D721Med (cell line): ENCODE measurements at regions not wholly inside any gene's neighbourhood (a gene's known extent, or its start where the extent isn't known, plus 50 kb on each side); places are given as distances from the start of the nearest gene placed in this dataset.

Source experiments
- DNase-seq: peaks from one replicate; pipeline ENCODE4 v3.0.0; 2011; ENCODE audit warnings: low spot score; ENCODE audit not compliant: insufficient read length
- FAIRE-seq: peaks from 2 replicates; lab custom pipeline; 2011; peaks lifted over from hg19 to GRCh38; lab: Jason Lieb, UNC
- TF ChIP-seq, protein P1 (sequence below): IDR thresholded peaks from 2 replicates; pipeline ENCODE4 v1.5.1; 2012; ENCODE audit warnings: mild to moderate bottlenecking, control low read depth; ENCODE audit not compliant: insufficient read depth; ENCODE audit errors: missing control alignments

DNA sequence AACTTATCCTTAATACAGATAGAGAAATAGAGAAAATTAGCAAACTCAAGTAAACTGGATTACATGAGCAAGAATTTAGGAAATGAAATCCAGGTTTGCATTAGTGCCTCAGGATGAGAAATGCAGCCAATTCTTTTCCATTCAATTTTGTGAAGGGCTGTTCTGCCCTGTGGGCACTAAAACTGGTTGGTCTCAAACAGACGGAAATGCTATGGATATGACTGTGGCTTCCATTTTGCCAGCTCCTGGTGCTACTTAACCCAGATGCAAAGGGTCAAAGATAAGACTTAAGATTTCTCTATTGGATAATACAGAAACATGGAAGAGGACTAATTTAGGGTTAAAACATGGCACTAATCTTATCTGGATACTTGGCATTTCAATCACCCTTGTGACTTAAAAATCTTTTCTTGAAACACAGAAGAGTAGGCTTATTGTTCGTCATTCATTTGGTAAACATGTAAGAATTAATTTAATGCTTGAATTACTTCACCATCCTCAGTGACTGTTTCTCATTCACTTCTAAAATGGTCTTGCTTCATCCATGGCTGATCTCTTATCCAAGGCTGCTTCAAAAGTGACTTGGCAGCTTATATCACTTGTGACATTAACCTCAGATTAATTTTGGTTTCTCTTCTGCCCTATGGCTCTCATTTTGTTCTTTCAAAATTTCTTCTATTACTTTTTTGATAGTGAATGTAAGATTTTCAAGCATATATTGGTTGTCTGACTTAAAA lies 1008.7 kb downstream of the GLUD2 start:
- FAIRE-seq (no peak), DNase-seq (no peak)
- TF ChIP-seq, protein P1, sequence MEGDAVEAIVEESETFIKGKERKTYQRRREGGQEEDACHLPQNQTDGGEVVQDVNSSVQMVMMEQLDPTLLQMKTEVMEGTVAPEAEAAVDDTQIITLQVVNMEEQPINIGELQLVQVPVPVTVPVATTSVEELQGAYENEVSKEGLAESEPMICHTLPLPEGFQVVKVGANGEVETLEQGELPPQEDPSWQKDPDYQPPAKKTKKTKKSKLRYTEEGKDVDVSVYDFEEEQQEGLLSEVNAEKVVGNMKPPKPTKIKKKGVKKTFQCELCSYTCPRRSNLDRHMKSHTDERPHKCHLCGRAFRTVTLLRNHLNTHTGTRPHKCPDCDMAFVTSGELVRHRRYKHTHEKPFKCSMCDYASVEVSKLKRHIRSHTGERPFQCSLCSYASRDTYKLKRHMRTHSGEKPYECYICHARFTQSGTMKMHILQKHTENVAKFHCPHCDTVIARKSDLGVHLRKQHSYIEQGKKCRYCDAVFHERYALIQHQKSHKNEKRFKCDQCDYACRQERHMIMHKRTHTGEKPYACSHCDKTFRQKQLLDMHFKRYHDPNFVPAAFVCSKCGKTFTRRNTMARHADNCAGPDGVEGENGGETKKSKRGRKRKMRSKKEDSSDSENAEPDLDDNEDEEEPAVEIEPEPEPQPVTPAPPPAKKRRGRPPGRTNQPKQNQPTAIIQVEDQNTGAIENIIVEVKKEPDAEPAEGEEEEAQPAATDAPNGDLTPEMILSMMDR, result no peak

DNA sequence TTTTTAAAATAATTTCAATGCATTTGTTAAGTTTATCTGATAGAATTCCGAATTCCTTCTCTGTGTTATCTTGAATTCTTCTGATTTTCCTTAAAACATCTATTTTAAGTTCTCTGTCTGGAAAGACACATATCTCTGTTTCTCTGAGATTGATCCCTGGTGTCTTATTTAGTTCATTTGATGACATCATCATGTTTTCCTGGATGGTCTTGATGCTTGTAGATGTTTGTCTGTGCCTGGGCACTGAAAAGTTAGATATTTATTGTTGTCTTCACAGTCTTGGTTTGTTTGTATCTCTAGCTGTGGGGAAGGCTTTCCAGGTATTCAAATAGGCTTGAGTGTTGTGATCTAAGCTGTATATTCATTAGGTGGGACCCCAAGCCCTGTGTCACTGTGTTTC lies 1028.8 kb downstream of the GLUD2 start:
- FAIRE-seq (no peak), DNase-seq (no peak)
- TF ChIP-seq, protein P1, result no peak

DNA sequence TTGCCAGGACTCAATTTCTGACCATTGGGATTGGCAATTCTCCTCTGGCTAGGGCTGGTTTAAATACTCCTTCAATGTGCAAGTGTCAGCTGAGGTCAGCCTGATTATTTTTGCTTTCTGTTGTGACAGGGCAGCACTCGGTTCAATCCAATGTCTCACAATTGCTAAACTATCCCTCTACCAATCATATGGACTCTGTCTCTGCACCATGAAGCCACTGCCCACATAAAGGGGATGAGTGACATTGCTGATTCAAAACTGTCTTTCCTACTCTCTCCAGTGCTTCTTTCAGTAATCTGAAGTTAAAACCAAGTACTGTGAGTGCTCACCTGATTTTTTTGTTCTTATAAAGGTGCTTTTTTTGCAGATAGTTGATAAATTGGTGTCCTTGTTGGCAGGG lies 1030.7 kb downstream of the GLUD2 start:
- TF ChIP-seq, protein P1, result no peak
- DNase-seq, result no peak
- FAIRE-seq, result no peak

DNA sequence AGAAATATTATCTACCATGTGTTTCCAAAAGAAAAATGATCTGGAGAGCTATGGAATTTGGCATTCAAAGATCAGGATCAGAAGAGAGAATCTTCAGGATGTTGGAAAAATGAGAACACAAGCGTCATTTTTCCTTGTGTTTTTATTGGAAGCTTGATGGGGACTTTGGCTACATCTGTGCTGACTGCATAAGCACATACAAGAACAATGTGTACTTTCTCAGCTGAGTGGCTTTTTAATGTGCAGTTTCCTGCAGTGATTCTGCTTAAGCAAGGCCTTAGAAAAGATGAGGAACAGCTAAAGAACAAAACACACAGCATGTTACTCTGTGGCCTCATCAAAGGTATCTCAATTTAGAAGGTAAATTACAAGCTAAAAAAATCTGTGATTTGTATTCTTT lies 1039.9 kb downstream of the GLUD2 start:
- TF ChIP-seq, protein P1, result no peak
- no peak for DNase-seq
- FAIRE-seq, result no peak

DNA sequence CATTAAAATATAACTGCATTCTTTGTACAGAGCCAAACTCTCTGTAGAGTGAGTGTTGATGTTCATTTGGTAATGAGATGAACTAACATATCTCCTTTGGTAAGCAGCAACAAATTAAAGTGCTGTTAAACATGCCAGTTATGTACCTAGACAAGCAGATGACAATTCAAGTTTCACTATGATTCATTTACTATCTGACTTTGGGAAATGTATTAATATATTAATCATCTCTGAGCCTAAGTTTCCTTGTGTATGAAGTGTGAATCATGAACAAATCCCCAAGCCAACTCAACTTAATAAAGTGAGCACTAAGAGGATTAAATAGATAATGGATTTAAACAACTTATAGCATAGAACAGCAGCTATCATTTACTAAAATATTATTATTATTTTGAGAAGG lies 1044.2 kb downstream of the GLUD2 start:
- TF ChIP-seq, protein P1, result no peak
- FAIRE-seq (no peak), DNase-seq (no peak)

DNA sequence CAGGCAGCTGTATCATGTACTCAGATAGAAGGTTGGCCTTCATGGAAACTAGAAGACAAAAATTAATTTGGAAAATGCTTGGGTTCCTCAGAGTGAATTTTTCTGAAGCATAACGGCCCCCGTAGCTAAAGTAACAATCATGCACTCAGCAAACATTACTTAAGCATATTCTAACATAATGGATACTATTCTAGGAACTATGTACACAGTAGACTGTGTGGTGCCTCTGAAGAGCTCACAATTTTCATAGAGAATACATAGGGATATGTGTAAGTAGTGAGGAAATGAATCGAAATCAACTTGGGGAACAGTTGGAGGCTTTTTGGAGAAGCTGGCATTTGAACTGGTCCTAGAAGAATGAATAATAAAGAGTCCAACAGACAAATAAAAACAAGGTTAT lies 1045.0 kb downstream of the GLUD2 start:
- TF ChIP-seq, protein P1, result no peak
- DNase-seq, result no peak
- FAIRE-seq, result no peak

DNA sequence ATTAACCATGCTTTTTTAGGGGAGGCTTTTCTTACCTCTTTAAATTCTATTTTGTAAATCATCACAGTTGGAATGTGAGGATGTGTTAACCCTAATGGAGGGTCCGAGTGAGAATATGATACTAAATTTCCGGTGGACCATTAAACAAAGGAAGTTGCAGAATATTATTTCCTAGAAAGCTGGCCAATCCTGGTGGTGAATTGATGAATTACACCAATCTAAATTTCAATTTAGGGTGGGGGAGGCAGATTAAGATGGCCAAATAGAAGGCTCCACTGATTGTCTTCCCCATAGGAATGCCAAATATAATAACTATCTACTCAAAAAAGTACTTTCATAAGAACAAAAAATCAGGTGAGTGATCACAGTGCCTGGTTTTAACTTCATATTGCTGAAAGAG lies 1045.6 kb downstream of the GLUD2 start:
- FAIRE-seq (no peak), DNase-seq (no peak)
- TF ChIP-seq, protein P1, result no peak
